ENCODE measurements at regions not wholly inside any gene's neighbourhood (a gene's known extent, or its start where the extent isn't known, plus 50 kb on each side); places are given as distances from the start of the nearest gene placed in this dataset.

GRCh38 chr6:169366258-169366901, 112.7 kb upstream of the THBS2 start:
- intact Hi-C loops (cut with micrococcal nuclease; ENCODE audit: unreplicated experiment): no loop called here
- Histone ChIP-seq H3K36me3 (ENCODE audit: control insufficient read depth in 2 of 2, insufficient read depth in 2 of 2, low read length in 1 of 2) (no peaks in the 10 kb centered on the region), H3K4me2 (ENCODE audit: control insufficient read depth, insufficient read depth) (no peak overlapping the region), H3K27ac (ENCODE audit: control insufficient read depth, insufficient read depth) (no peak overlapping the region), H3K4me3 (no peak overlapping the region), H4K20me1 (ENCODE audit: control insufficient read depth, insufficient read depth) (no peaks in the 10 kb centered on the region), H2AFZ (ENCODE audit: control insufficient read depth, low read depth, low read length) (no peak overlapping the region), H3K9me3 (replicated peaks; ENCODE audit: control insufficient read depth, insufficient read depth, low read length) (no peaks in the 10 kb centered on the region; the same call in 2 of the 3 replicates), H3K9ac (ENCODE audit: control insufficient read depth, insufficient read depth, low read length) (no peak overlapping the region), H3K4me1 (ENCODE audit: control insufficient read depth, insufficient read depth, low read length) (no peaks in the 10 kb centered on the region), H3K27me3 (replicated peaks in 1 of 2; ENCODE audit: control insufficient read depth in 2 of 2, insufficient read depth in 2 of 2, low read length in 1 of 2) (no peaks in the 10 kb centered on the region), H3K79me2 (ENCODE audit: control insufficient read depth, insufficient read depth, low read length) (no peaks in the 10 kb centered on the region)
- BruUV-seq (replicated peaks): no TSS peak
- WGBS (ENCODE audit: insufficient coverage, insufficient replicate concordance, low lambda C conversion rate, missing lambda C conversion rate): 54% methylated on average over 13 of the region's 13 CpGs
- in situ Hi-C loops (cut with MboI): no loop called here
- DNase-seq (ENCODE audit: low read depth, low spot score) (no peak), FAIRE-seq (no peak), ATAC-seq (no peak)
- RAD21 ChIA-PET (ENCODE audit: unreplicated experiment): no interaction called here
- POLR2A ChIA-PET: no interaction called here
- SMC1A ChIA-PET (ENCODE audit: uncharacterized antibody, unreplicated experiment): no interaction called here
- CTCF ChIA-PET: no interaction called here
- no peak for TF ChIP-seq MYC (IDR thresholded peaks at IDR 0.05; ENCODE audit: insufficient read depth, insufficient read length, insufficient replicate concordance, low read length, severe bottlenecking)
- no peak for TF ChIP-seq TARDBP (IDR thresholded peaks at IDR 0.05; ENCODE audit: borderline replicate concordance)
- TF ChIP-seq ZBTB11 (CRISPR knock-in tag; IDR thresholded peaks at IDR 0.05): no peak
- TF ChIP-seq ASH2L (IDR thresholded peaks at IDR 0.05; ENCODE audit: borderline replicate concordance, low read depth): no peak
- no peak for TF ChIP-seq PBX3 (IDR thresholded peaks at IDR 0.05; ENCODE audit: insufficient replicate concordance, low read depth, low read length)
- TF ChIP-seq SP1 (IDR thresholded peaks at IDR 0.05; ENCODE audit: low read depth, low read length): no peak
